Hematopoietic multipotent progenitor cell treated with erythropoietin and hydrocortisone succinate and interleukin-3 and kit ligand, for 6 days (in vitro differentiated cells): ENCODE measurements at regions not wholly inside any gene's neighbourhood (a gene's known extent, or its start where the extent isn't known, plus 50 kb on each side); places are given as distances from the start of the nearest gene placed in this dataset.
"Not testable (repeated sequence)": the region's sequence is repeated elsewhere in the genome, so short reads cannot be mapped to it uniquely, and the experiment has no call there.

Experiments
- DNase-seq: peaks from one replicate; pipeline ENCODE4 v3.0.0-alpha.2; 2015

- DNase-seq, result no peak
Observed at GRCh38 chr4:149202117-149202516, 613.5 kb downstream of the IQCM start.

- DNase-seq, result no peak
Observed at GRCh38 chr4:149199594-149199993, 616.0 kb downstream of the IQCM start.

GRCh38 chr4:149194061-149194460, 621.6 kb downstream of the IQCM start:
- DNase-seq, result no peak

- DNase-seq, result no peak
Observed at GRCh38 chr4:149187726-149188125, 627.9 kb downstream of the IQCM start.

GRCh38 chr4:149183638-149184037, 632.0 kb downstream of the IQCM start:
- no peak for DNase-seq

GRCh38 chr4:149181459-149181858, 634.2 kb downstream of the IQCM start:
- DNase-seq, result not testable (repeated sequence)

- no peak for DNase-seq
Observed at GRCh38 chr4:149176039-149176438, 639.6 kb downstream of the IQCM start.

GRCh38 chr4:149175549-149175948, 640.1 kb downstream of the IQCM start:
- no peak for DNase-seq

GRCh38 chr4:149173241-149174013, 642.2 kb downstream of the IQCM start:
- DNase-seq, result no peak

GRCh38 chr4:149168645-149169044, 647.0 kb downstream of the IQCM start:
- DNase-seq, result no peak

GRCh38 chr4:149166876-149167275, 648.8 kb downstream of the IQCM start:
- DNase-seq, result no peak

GRCh38 chr4:149166365-149166764, 649.3 kb downstream of the IQCM start:
- no peak for DNase-seq

GRCh38 chr4:149164282-149164681, 651.4 kb downstream of the IQCM start:
- DNase-seq, result no peak

- DNase-seq, result no peak
Observed at GRCh38 chr4:149161247-149161646, 654.4 kb downstream of the IQCM start.

GRCh38 chr4:149160370-149160769, 655.3 kb downstream of the IQCM start:
- no peak for DNase-seq

GRCh38 chr4:149158817-149159216, 656.8 kb downstream of the IQCM start:
- no peak for DNase-seq

GRCh38 chr4:149145803-149146202, 669.8 kb downstream of the IQCM start:
- DNase-seq, result no peak

- no peak for DNase-seq
Observed at GRCh38 chr4:149144060-149144459, 671.6 kb downstream of the IQCM start.

- DNase-seq, result no peak
Observed at GRCh38 chr4:149141391-149141790, 674.3 kb downstream of the IQCM start.

- DNase-seq, result no peak
Observed at GRCh38 chr4:149140841-149141240, 674.8 kb downstream of the IQCM start.

GRCh38 chr4:149136951-149137620, 678.6 kb downstream of the IQCM start:
- no peak for DNase-seq

- no peak for DNase-seq
Observed at GRCh38 chr4:149135062-149135461, 680.6 kb downstream of the IQCM start.

GRCh38 chr4:149121023-149121404, 678.8 kb upstream of the NR3C2 start:
- DNase-seq, result no peak

GRCh38 chr4:149120331-149121022, 678.3 kb upstream of the NR3C2 start:
- no peak for DNase-seq
